ENCODE measurements at regions not wholly inside any gene's neighbourhood (a gene's known extent, or its start where the extent isn't known, plus 50 kb on each side); places are given as distances from the start of the nearest gene placed in this dataset.

DNA sequence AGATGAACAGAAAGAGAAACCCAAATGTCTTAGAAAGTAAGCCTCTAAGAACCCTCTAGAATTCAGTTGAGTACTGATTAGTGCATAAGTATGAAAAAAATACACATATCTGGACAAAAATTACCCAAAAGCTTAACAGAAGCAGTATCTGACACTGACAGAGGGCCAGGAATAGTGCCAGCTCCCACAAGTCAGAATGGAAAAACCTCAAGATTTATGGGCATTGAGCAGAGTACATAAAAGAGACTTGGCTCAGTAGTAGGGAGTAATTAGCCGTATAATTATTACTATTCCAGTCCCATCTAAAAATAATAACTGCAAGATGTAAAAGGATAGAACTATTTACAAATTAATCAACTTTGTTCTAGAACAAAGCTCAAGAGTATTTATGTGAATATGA is 834.5 kb downstream of the FAM181B start:
- RAD21 ChIA-PET (ENCODE audit: unreplicated experiment): no interaction called here
- no peaks in the 10 kb centered on the region for H3K4me1 ChIP-seq (ENCODE audit: control insufficient read depth, insufficient read depth, low read length)
- H3K4me2 ChIP-seq (ENCODE audit: control insufficient read depth, insufficient read depth): no peak overlapping the region
- no peak for DNase-seq (ENCODE audit: low read depth, low spot score)
- no peaks in the 10 kb centered on the region for H3K27me3 ChIP-seq (replicated peaks in 1 of 2; ENCODE audit: control insufficient read depth in 2 of 2, insufficient read depth in 2 of 2, low read length in 1 of 2)
- BruUV-seq (replicated peaks): no TSS peak
- ATAC-seq: no peak
- CTCF ChIA-PET: no interaction called here
- H4K20me1 ChIP-seq (ENCODE audit: control insufficient read depth, insufficient read depth): no peaks in the 10 kb centered on the region
- H3K27ac ChIP-seq (ENCODE audit: control insufficient read depth, insufficient read depth): no peak overlapping the region
- POLR2A ChIA-PET: no interaction called here
- TF ChIP-seq SREBF2 (IDR thresholded peaks at IDR 0.05; ENCODE audit: low read length): no peak
- intact Hi-C loops (cut with micrococcal nuclease; ENCODE audit: unreplicated experiment): no loop called here
- no peak overlapping the region for H3K4me3 ChIP-seq
- no peaks in the 10 kb centered on the region for H3K9me3 ChIP-seq (replicated peaks; ENCODE audit: control insufficient read depth, insufficient read depth, low read length)
- SMC1A ChIA-PET (ENCODE audit: uncharacterized antibody, unreplicated experiment): no interaction called here
- in situ Hi-C loops (cut with MboI): no loop called here
- WGBS (ENCODE audit: insufficient coverage, insufficient replicate concordance, low lambda C conversion rate, missing lambda C conversion rate): 0% methylated on average over 1 of the region's 1 CpG
- no peaks in the 10 kb centered on the region for H3K36me3 ChIP-seq (ENCODE audit: control insufficient read depth in 2 of 2, insufficient read depth in 2 of 2, low read length in 1 of 2)
- no peaks in the 10 kb centered on the region for H3K79me2 ChIP-seq (ENCODE audit: control insufficient read depth, insufficient read depth, low read length)
- H2AFZ ChIP-seq (ENCODE audit: control insufficient read depth, low read depth, low read length): no peak overlapping the region
- no peak overlapping the region for H3K9ac ChIP-seq (ENCODE audit: control insufficient read depth, insufficient read depth, low read length)
- FAIRE-seq: no peak

DNA sequence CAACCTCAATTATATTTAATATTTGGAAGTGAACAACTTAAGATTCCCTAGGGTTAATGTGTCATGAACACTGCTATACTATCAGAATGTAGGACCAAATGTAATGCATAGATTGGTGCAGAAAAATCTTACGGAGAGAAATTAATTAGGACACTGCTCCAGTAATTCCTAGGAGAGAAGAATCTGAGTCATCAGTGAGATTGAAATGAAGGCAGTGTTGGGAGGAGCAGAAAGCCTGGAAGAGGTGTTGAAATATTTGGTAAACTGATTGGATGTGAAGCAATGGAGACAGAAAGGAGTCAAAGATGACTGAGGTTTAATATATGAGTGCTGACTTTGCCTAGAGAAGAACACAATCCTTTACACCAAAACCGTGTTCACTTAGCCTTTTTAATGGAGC is 836.0 kb downstream of the FAM181B start:
- no peaks in the 10 kb centered on the region for H3K4me1 ChIP-seq (ENCODE audit: control insufficient read depth, insufficient read depth, low read length)
- CTCF ChIA-PET: no interaction called here
- H2AFZ ChIP-seq (ENCODE audit: control insufficient read depth, low read depth, low read length): no peak overlapping the region
- FAIRE-seq (no peak), DNase-seq (ENCODE audit: low read depth, low spot score) (no peak), ATAC-seq (no peak)
- no peaks in the 10 kb centered on the region; a peak in 1 of 4 replicates for H3K27me3 ChIP-seq (replicated peaks in 1 of 2; ENCODE audit: control insufficient read depth in 2 of 2, insufficient read depth in 2 of 2, low read length in 1 of 2)
- no peaks in the 10 kb centered on the region for H3K36me3 ChIP-seq (ENCODE audit: control insufficient read depth in 2 of 2, insufficient read depth in 2 of 2, low read length in 1 of 2)
- no peak overlapping the region for H3K27ac ChIP-seq (ENCODE audit: control insufficient read depth, insufficient read depth)
- no TSS peak for BruUV-seq (replicated peaks)
- intact Hi-C loops (cut with micrococcal nuclease; ENCODE audit: unreplicated experiment) (no loop called here), in situ Hi-C loops (cut with MboI) (no loop called here)
- no peak overlapping the region for H3K9ac ChIP-seq (ENCODE audit: control insufficient read depth, insufficient read depth, low read length)
- H3K79me2 ChIP-seq (ENCODE audit: control insufficient read depth, insufficient read depth, low read length): no peaks in the 10 kb centered on the region
- RAD21 ChIA-PET (ENCODE audit: unreplicated experiment): no interaction called here
- H3K4me2 ChIP-seq (ENCODE audit: control insufficient read depth, insufficient read depth): no peak overlapping the region
- POLR2A ChIA-PET: no interaction called here
- H4K20me1 ChIP-seq (ENCODE audit: control insufficient read depth, insufficient read depth): no peaks in the 10 kb centered on the region
- SMC1A ChIA-PET (ENCODE audit: uncharacterized antibody, unreplicated experiment): no interaction called here
- H3K9me3 ChIP-seq (replicated peaks; ENCODE audit: control insufficient read depth, insufficient read depth, low read length): no peaks in the 10 kb centered on the region
- no peak overlapping the region for H3K4me3 ChIP-seq
- WGBS (ENCODE audit: insufficient coverage, insufficient replicate concordance, low lambda C conversion rate, missing lambda C conversion rate): 28% methylated on average over 2 of the region's 2 CpGs
- TF ChIP-seq, protein P1, sequence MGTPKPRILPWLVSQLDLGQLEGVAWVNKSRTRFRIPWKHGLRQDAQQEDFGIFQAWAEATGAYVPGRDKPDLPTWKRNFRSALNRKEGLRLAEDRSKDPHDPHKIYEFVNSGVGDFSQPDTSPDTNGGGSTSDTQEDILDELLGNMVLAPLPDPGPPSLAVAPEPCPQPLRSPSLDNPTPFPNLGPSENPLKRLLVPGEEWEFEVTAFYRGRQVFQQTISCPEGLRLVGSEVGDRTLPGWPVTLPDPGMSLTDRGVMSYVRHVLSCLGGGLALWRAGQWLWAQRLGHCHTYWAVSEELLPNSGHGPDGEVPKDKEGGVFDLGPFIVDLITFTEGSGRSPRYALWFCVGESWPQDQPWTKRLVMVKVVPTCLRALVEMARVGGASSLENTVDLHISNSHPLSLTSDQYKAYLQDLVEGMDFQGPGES (IDR thresholded peaks at IDR 0.05): no peak
- TF ChIP-seq, protein P2, sequence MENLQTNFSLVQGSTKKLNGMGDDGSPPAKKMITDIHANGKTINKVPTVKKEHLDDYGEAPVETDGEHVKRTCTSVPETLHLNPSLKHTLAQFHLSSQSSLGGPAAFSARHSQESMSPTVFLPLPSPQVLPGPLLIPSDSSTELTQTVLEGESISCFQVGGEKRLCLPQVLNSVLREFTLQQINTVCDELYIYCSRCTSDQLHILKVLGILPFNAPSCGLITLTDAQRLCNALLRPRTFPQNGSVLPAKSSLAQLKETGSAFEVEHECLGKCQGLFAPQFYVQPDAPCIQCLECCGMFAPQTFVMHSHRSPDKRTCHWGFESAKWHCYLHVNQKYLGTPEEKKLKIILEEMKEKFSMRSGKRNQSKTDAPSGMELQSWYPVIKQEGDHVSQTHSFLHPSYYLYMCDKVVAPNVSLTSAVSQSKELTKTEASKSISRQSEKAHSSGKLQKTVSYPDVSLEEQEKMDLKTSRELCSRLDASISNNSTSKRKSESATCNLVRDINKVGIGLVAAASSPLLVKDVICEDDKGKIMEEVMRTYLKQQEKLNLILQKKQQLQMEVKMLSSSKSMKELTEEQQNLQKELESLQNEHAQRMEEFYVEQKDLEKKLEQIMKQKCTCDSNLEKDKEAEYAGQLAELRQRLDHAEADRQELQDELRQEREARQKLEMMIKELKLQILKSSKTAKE (IDR thresholded peaks at IDR 0.05; ENCODE audit: low read depth, poor library complexity, severe bottlenecking): no peak
- TF ChIP-seq ETV6 (conservative IDR thresholded peaks at IDR 0.05 in 1 of 2, IDR thresholded peaks at IDR 0.05 in 1 of 2; ENCODE audit: borderline replicate concordance in 1 of 2, low read depth in 1 of 2): no peak
- TF ChIP-seq NR2F1 (conservative IDR thresholded peaks at IDR 0.05): no peak
- no peak for TF ChIP-seq ZNF384 (IDR thresholded peaks at IDR 0.05; ENCODE audit: borderline replicate concordance, low read depth, low read length)
- TF ChIP-seq MYC (IDR thresholded peaks at IDR 0.05; ENCODE audit: insufficient read depth, insufficient read length, insufficient replicate concordance, low read length, severe bottlenecking): no peak
- TF ChIP-seq TCF12 (IDR thresholded peaks at IDR 0.05; ENCODE audit: low read depth, low read length): no peak
- TF ChIP-seq SPI1 (IDR thresholded peaks at IDR 0.05; ENCODE audit: borderline replicate concordance, insufficient read depth, low read depth, low read length): no peak
- TF ChIP-seq, protein P3, sequence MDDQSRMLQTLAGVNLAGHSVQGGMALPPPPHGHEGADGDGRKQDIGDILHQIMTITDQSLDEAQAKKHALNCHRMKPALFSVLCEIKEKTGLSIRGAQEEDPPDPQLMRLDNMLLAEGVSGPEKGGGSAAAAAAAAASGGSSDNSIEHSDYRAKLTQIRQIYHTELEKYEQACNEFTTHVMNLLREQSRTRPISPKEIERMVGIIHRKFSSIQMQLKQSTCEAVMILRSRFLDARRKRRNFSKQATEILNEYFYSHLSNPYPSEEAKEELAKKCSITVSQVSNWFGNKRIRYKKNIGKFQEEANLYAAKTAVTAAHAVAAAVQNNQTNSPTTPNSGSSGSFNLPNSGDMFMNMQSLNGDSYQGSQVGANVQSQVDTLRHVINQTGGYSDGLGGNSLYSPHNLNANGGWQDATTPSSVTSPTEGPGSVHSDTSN (IDR thresholded peaks at IDR 0.05; ENCODE audit: insufficient replicate concordance, low read depth, low read length): no peak
- TF ChIP-seq HDAC6 (IDR thresholded peaks at IDR 0.05; ENCODE audit: unreplicated experiment): no peak
